H9 (cell line): ENCODE measurements at regions not wholly inside any gene's neighbourhood (a gene's known extent, or its start where the extent isn't known, plus 50 kb on each side); places are given as distances from the start of the nearest gene placed in this dataset. TPM values are rescaled to one million over a fixed set of nuclear protein-coding genes. Genes with fewer than 3 reads are reported as not detected.
"Not testable (repeated sequence)": the region's sequence is repeated elsewhere in the genome, so short reads cannot be mapped to it uniquely, and the experiment has no call there.

ENCODE experiments used
- DNase-seq: peaks from one replicate; pipeline ENCODE4 v3.0.0-alpha.2; 2017
- H2AFZ ChIP-seq: one replicate; pipeline ENCODE4 v1.6.1; 2013; ENCODE audit warnings: mild to moderate bottlenecking, low read length, control low read depth, moderate library complexity
- H2AK5ac ChIP-seq: 2 replicates; pipeline ENCODE4 v1.6.1; 2013; ENCODE audit warnings: low read length, control low read depth, mixed read lengths; ENCODE audit not compliant: insufficient read length
- H2BK120ac ChIP-seq: one replicate; pipeline ENCODE4 v1.6.1; 2013; ENCODE audit warnings: low read depth, mild to moderate bottlenecking, low read length, control low read depth, inconsistent platforms; ENCODE audit not compliant: poor library complexity, severe bottlenecking
- H2BK12ac ChIP-seq: 2 replicates; pipeline ENCODE4 v1.6.1; 2013; ENCODE audit warnings: low read length, control low read depth, mixed read lengths, low read depth; ENCODE audit not compliant: insufficient read length
- H2BK15ac ChIP-seq: 2 replicates; pipeline ENCODE4 v1.6.1; 2013; ENCODE audit warnings: low read depth, low read length, control low read depth
- H2BK20ac ChIP-seq: one replicate; pipeline ENCODE4 v1.6.1; 2013; ENCODE audit warnings: low read depth, mild to moderate bottlenecking, low read length, control low read depth, inconsistent platforms; ENCODE audit not compliant: poor library complexity, severe bottlenecking
- H2BK5ac ChIP-seq: 2 replicates; pipeline ENCODE4 v1.6.1; 2013; ENCODE audit warnings: low read length, control low read depth, mixed read lengths; ENCODE audit not compliant: insufficient read length
- H3K14ac ChIP-seq: 2 replicates; pipeline ENCODE4 v1.6.1; 2013; ENCODE audit warnings: low read length, control low read depth; ENCODE audit not compliant: insufficient read depth
- H3K18ac ChIP-seq: 2 replicates; pipeline ENCODE4 v1.6.1; 2013; ENCODE audit warnings: low read depth, mild to moderate bottlenecking, mixed read lengths, low read length, control low read depth; ENCODE audit not compliant: insufficient read length
- H3K23ac ChIP-seq: 2 replicates; pipeline ENCODE4 v1.6.1; 2013; ENCODE audit warnings: low read length, control low read depth, mixed read lengths, low read depth; ENCODE audit not compliant: insufficient read length
- H3K23me2 ChIP-seq: 2 replicates; pipeline ENCODE4 v1.6.1; 2013; ENCODE audit warnings: low read depth, mild to moderate bottlenecking, mixed read lengths, low read length, control low read depth; ENCODE audit not compliant: insufficient read length, poor library complexity, severe bottlenecking
- H3K27ac ChIP-seq: 2 replicates; pipeline ENCODE4 v1.5.1; 2013; ENCODE audit warnings: low read length, control low read depth, mixed read lengths, low read depth; ENCODE audit not compliant: insufficient read length
- H3K27me3 ChIP-seq: 2 replicates; pipeline ENCODE4 v1.6.1; 2013; ENCODE audit warnings: low read length, control low read depth, inconsistent platforms; ENCODE audit not compliant: insufficient read depth
- H3K4ac ChIP-seq: 2 replicates; pipeline ENCODE4 v1.6.1; 2013; ENCODE audit warnings: low read depth, mild to moderate bottlenecking, control low read depth, inconsistent platforms, low read length, moderate library complexity
- H3K4me1 ChIP-seq: 2 replicates; pipeline ENCODE4 v1.6.1; 2013; ENCODE audit warnings: low read length, control low read depth, inconsistent platforms; ENCODE audit not compliant: insufficient read depth
- H3K4me2 ChIP-seq: 2 replicates; pipeline ENCODE4 v1.6.1; 2013; ENCODE audit warnings: low read length, control low read depth, mixed read lengths; ENCODE audit not compliant: insufficient read length, insufficient read depth
- H3K56ac ChIP-seq: 2 replicates; pipeline ENCODE4 v1.6.1; 2013; ENCODE audit warnings: low read depth, mild to moderate bottlenecking, mixed read lengths, low read length, control low read depth; ENCODE audit not compliant: insufficient read length
- H3K79me1 ChIP-seq: 2 replicates; pipeline ENCODE4 v1.6.1; 2013; ENCODE audit warnings: low read depth, mild to moderate bottlenecking, moderate library complexity, low read length, control low read depth, inconsistent platforms; ENCODE audit not compliant: insufficient read depth, poor library complexity, severe bottlenecking
- H3K79me2 ChIP-seq: 2 replicates; pipeline ENCODE4 v1.6.1; 2013; ENCODE audit warnings: low read length, control low read depth, inconsistent platforms; ENCODE audit not compliant: insufficient read depth
- H3K9ac ChIP-seq: 2 replicates; pipeline ENCODE4 v1.6.1; 2013; ENCODE audit warnings: low read length, control low read depth, mixed read lengths; ENCODE audit not compliant: insufficient read length; ENCODE audit errors: extremely low read depth
- H3K9me3 ChIP-seq: one replicate; pipeline ENCODE4 v1.6.1; 2013; ENCODE audit warnings: low read depth, low read length, inconsistent platforms; ENCODE audit not compliant: control insufficient read depth
- H3T11ph ChIP-seq: one replicate; pipeline ENCODE4 v1.6.1; 2013; ENCODE audit warnings: mild to moderate bottlenecking, low read length, control low read depth, inconsistent platforms
- H4K20me1 ChIP-seq: one replicate; pipeline ENCODE4 v1.6.1; 2013; ENCODE audit not compliant: control insufficient read depth, insufficient read length, insufficient read depth
- H4K5ac ChIP-seq: 2 replicates; pipeline ENCODE4 v1.6.1; 2013; ENCODE audit warnings: low read depth, mild to moderate bottlenecking, mixed read lengths, low read length, control low read depth; ENCODE audit not compliant: insufficient read length
- H4K8ac ChIP-seq: replicated peaks from 2 replicates; pipeline ENCODE4 v1.6.1; 2013; ENCODE audit warnings: low read length, control low read depth, mixed read lengths, low read depth; ENCODE audit not compliant: insufficient read length
- H4K91ac ChIP-seq: 2 replicates; pipeline ENCODE4 v1.6.1; 2013; ENCODE audit warnings: low read depth, mild to moderate bottlenecking, moderate library complexity, mixed read lengths, low read length, control low read depth; ENCODE audit not compliant: insufficient read length
- H3K27ac Mint-ChIP-seq, 3 experiments: 2 replicates in 2 of 3; 3 replicates in 1 of 3; pipeline ENCODE4 v1.8.0; 2020 to 2021; ENCODE audit warnings: mixed read lengths in 3 of 3, mild to moderate bottlenecking in 1 of 3, moderate library complexity in 1 of 3
- H3K27me3 Mint-ChIP-seq: 2 replicates; pipeline ENCODE4 v1.8.0; 2021; ENCODE audit warnings: low read depth, mild to moderate bottlenecking, moderate library complexity, mixed read lengths
- H3K36me3 Mint-ChIP-seq, 3 experiments: 2 replicates in 2 of 3; 3 replicates in 1 of 3; pipeline ENCODE4 v1.8.0; 2020 to 2021; ENCODE audit warnings: low read depth in 3 of 3, mixed read lengths in 3 of 3; ENCODE audit not compliant: insufficient read depth in 1 of 3
- H3K4me1 Mint-ChIP-seq, 2 experiments: 2 replicates each; pipeline ENCODE4 v1.8.0; 2020; ENCODE audit warnings: mixed read lengths in 2 of 2
- H3K4me3 Mint-ChIP-seq, 2 experiments: 2 replicates in 1 of 2; 3 replicates in 1 of 2; pipeline ENCODE4 v1.8.0; 2020 to 2021; ENCODE audit warnings: mild to moderate bottlenecking in 2 of 2, mixed read lengths in 2 of 2, moderate library complexity in 1 of 2
- H3K9me3 Mint-ChIP-seq, 2 experiments: 2 replicates in 1 of 2; 3 replicates in 1 of 2; pipeline ENCODE4 v1.8.0; 2020; ENCODE audit warnings: mild to moderate bottlenecking in 2 of 2, mixed read lengths in 2 of 2, moderate library complexity in 1 of 2
- WGBS: extraction: QIAGEN DNeasy Blood & Tissue Kit; methylation state at CpG from one replicate; pipeline ENCODE4 v1.1.7; 2013; ENCODE audit warnings: missing lambda C conversion rate, low lambda C conversion rate, mixed read lengths; ENCODE audit not compliant: insufficient read length; ENCODE audit errors: extremely low coverage; 5-methylcytosine and 5-hydroxymethylcytosine counted together
- microRNA-seq: library from miRNA; unstranded; fragments of <30 nt; microRNA quantifications from one replicate; pipeline ENCODE4, GENCODE V29; 2020; ENCODE audit warnings: borderline microRNAs expressed

GRCh38 chr7:63691408-63691807 lies 307.2 kb upstream of the ZNF722 start:
- not testable (repeated sequence) for H3K27ac ChIP-seq, H3K56ac ChIP-seq, H4K20me1 ChIP-seq, H2BK120ac ChIP-seq, H3K4me1 ChIP-seq, H2BK20ac ChIP-seq, H2BK12ac ChIP-seq, H3K23me2 ChIP-seq, H4K8ac ChIP-seq, H3K79me1 ChIP-seq, H3K23ac ChIP-seq, H4K91ac ChIP-seq, H3K4me2 ChIP-seq, H3K4ac ChIP-seq, H2BK5ac ChIP-seq, H2AFZ ChIP-seq, H3K27me3 Mint-ChIP-seq, H3K36me3 Mint-ChIP-seq, H3K4me1 Mint-ChIP-seq, H3K27ac Mint-ChIP-seq, H3K18ac ChIP-seq, H3K9ac ChIP-seq, H3T11ph ChIP-seq, H3K14ac ChIP-seq, H2BK15ac ChIP-seq, H2AK5ac ChIP-seq, H4K5ac ChIP-seq, H3K9me3 Mint-ChIP-seq, H3K79me2 ChIP-seq, H3K9me3 ChIP-seq, H3K27me3 ChIP-seq, DNase-seq, H3K4me3 Mint-ChIP-seq
- no CpG with 5 or more reads among the region's 7 CpGs for WGBS

DNA sequence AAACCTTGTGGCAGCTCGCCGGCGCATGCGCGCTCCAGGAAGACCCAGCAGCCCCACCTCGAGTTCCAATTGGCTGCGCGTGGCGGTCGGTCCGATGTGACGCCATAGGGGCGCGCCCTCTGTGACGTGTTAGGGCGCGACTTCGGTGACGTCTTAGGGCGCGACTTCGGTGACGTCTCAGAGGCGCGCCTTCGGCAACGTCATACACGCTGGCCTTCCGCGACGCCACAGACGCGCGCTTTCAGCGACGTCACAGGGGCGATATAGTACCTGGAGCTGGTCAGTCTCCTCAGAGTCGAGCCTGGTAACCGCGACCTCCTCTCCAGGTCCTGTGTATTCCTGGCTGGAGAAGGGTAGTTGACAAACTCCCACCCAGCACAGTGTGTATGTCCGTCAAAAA lies 304.4 kb upstream of the ZNF722 start:
- not testable (repeated sequence) for H3K9me3 ChIP-seq, H4K5ac ChIP-seq, H3K79me1 ChIP-seq, H3K27ac ChIP-seq, H3K27me3 Mint-ChIP-seq, H3K27me3 ChIP-seq, H2BK20ac ChIP-seq, H3K4me3 Mint-ChIP-seq, H2BK5ac ChIP-seq, H3K27ac Mint-ChIP-seq, H4K91ac ChIP-seq, H2AK5ac ChIP-seq, H3K56ac ChIP-seq, H3K23ac ChIP-seq, H2BK15ac ChIP-seq, H3K9ac ChIP-seq, H3K23me2 ChIP-seq, H2BK12ac ChIP-seq, H3K36me3 Mint-ChIP-seq, H3K9me3 Mint-ChIP-seq, H3K79me2 ChIP-seq, H3K4me1 ChIP-seq, H4K20me1 ChIP-seq, H2AFZ ChIP-seq, DNase-seq, H2BK120ac ChIP-seq, H3K4ac ChIP-seq, H3T11ph ChIP-seq, H3K4me2 ChIP-seq, H3K4me1 Mint-ChIP-seq, H3K18ac ChIP-seq, H4K8ac ChIP-seq, H3K14ac ChIP-seq
- no CpG with 5 or more reads among the region's 41 CpGs for WGBS

Small RNA genes in the stretch of these regions (microRNA-seq; reads per million reads assigned to microRNA genes)
- gene MIR4283-2, result not detected
